Pons (tissue), 1 donor: ENCODE measurements at regions not wholly inside any gene's neighbourhood (a gene's known extent, or its start where the extent isn't known, plus 50 kb on each side); places are given as distances from the start of the nearest gene placed in this dataset.
A peak's percentile ranks its signal among the peaks of the same experiment; 100 is the strongest.

Source experiments
- DNase-seq: peaks from one replicate; pipeline ENCODE4 v3.0.0-alpha.2; 2016; ENCODE audit warnings: low spot score

- no peak for DNase-seq
These were observed 684.5 kb upstream of the ARGLU1 start for GRCh38 chr13:107252428-107252827.

GRCh38 chr13:107252021-107252420 is 684.1 kb upstream of the ARGLU1 start:
- no peak for DNase-seq

- DNase-seq = no peak
These were observed 683.4 kb upstream of the ARGLU1 start for GRCh38 chr13:107251341-107251740.

GRCh38 chr13:107250628-107251027 is 682.7 kb upstream of the ARGLU1 start:
- no peak for DNase-seq

GRCh38 chr13:107244241-107244640 is 676.3 kb upstream of the ARGLU1 start:
- DNase-seq = no peak

DNA sequence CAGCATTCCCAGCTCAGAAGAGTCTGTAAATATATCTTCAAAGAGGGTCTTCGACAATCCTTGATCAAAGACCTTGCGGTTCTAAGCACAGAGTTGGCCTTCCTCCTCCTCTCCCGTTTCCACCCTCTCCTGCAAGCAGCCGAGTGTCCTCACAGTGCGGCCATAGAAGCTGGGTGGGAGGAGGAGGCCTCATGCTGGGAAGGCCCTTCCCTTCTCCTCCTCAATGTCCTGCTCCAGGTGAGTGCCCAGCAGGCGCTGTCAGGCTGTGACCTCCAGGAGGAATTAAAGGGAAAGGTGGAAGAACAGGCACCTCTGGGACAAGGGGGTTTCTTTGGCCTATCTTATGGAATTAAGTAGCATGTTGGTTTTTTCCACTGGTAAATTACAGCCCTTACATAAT is 674.2 kb upstream of the ARGLU1 start:
- no peak for DNase-seq

DNA sequence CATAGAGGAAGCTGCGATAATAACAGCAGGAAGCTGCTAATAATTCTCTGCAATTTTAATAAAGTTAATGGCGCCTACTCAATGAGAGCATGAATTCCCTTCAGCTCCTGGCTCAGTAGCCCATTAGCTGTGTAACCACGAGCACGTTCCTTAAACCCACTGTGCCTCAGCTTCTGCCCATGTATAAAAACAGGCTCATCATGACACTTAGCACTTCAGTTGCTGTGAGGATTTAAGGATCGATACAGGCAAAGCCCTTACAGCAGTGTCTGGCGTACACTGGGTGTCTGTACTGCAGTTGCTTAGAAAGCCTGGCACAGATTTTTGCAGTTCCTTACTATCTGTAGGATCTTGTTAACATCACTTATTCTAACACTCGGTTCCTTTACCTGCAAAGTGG is 673.4 kb upstream of the ARGLU1 start:
- no peak for DNase-seq

GRCh38 chr13:107239213-107239612 is 671.3 kb upstream of the ARGLU1 start:
- DNase-seq = no peak

DNA sequence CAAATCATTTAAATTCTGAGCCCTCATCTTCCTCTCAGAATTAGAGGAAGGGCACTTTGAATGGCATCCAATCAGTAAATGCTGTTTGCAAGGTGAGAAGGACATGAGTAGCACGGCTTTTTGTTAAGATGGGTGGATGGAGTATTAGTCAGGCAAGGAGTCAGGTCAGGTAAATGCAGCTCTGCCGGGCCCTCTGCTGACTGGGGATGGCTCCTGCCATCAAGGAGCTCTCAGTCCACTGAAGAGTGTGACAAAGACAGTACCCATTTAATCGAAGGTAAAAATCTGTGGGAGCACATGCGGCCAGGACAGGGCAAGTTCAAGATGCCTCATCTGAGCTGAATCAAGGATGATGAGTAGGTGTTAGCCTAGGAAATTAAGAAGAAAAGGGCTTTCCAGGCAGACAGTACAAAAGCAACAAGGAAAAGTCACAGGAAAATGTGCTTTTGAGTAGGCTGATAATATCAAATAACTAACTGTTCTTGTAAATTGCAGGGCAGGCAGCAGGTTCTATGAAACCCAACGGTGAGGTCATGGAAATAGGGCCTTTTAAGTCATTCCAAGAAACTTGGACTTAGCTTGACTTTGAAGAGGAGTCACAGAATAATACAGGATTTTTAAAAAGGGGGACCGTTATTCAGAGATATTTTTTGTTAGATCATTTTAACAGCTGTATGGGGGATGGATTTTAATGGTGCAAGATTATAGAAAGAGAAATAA is 670.5 kb upstream of the ARGLU1 start:
- DNase-seq = no peak

DNA sequence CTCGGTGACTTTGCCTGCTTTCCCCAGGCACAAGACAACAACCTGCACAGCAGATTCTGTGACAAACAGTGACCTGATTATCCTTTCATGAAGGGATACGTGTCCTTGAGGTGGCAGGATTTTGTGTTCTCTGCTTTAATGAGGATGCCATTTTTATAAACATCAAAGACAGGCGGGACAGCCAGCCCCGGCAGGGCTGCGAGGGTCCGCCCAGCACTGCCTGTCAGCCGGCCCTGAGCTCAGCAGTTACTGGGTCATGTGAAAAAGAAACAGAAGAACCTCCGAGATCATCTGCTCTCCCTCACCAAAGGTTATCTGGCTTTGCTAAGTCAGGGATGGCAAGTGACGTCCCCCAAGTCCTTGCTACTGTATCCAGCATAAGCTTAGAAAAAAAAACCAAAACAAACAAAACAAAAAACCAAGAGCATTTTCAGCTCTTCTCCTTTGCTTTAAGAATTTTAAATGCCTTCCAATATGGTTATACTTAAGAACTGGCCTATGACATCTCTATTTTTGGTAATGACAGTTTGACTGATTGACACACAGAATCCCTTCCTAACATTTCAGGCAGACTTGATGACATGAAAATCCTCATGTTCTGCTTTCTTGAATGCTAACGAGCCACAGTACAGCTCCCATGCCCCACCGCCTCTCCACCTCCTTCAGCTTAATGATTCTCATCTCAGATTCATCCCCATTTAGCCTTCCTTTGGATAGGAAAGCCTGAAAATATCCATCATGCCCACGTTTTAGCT is 666.6 kb upstream of the ARGLU1 start:
- no peak for DNase-seq

- no peak for DNase-seq
These were observed 665.6 kb upstream of the ARGLU1 start for GRCh38 chr13:107233541-107233940.

DNA sequence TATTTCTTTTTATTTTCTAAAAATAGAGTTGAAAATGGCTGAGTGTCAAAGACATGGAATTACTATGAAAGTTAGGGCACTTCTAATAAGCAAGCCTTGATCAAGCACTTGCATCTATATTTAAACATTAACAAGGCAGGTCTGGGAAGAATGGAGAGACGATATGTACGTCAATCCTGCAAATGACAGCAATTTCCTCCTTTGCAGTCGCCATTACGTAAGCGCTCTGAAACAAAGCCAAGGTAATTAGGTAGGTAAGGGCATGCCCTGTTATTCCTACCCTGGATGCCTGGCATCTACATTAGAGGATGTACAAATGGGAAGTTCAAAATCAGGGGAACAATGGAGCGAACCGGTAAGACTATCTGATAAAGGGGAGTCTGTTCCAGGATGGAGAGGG is 664.0 kb upstream of the ARGLU1 start:
- no peak for DNase-seq

GRCh38 chr13:107223867-107224266 is 655.9 kb upstream of the ARGLU1 start:
- DNase-seq = no peak

DNA sequence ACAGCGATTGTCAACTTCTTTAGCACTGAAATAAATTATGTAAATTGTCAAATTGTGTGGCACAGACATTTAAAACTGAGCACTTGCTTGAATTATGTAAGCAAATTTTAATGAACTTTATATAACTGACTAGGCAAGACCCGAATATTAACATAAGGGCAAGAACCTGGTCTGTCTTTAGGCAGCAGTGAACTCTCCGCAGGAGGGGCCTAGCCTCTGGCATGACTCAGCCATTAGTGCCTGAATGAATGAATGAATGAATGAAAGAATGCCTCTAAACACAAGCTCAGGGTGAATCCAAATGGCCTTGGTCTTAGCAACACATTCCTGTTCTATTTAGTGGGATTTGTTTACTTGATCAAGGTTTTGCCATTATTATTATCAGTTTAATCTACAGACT is 654.7 kb upstream of the ARGLU1 start:
- no peak for DNase-seq

DNA sequence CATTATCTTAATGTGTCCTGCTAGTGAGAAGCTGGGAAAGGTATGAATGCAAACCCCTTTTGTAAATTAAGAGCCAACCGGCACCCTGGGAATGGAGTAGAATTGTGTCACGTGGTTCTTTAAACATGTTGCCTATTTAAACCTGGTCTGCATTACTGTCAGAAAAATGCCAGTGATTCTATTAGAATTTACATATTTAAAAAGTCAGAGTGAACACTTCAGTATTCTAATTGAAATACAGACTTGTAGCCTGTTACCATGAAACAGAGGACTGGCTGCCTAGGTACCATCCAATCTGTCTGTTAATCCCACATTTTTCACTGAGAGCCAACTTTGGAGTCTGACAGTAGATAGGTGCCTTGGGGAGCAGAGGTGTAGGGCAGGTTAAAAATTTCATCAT is 652.3 kb upstream of the ARGLU1 start:
- DNase-seq = no peak

- DNase-seq = no peak
These were observed 649.3 kb upstream of the ARGLU1 start for GRCh38 chr13:107217251-107217650.

- DNase-seq = no peak
These were observed 648.3 kb upstream of the ARGLU1 start for GRCh38 chr13:107216046-107216755.

GRCh38 chr13:107211073-107211472 is 643.1 kb upstream of the ARGLU1 start:
- peak; percentile 91 for DNase-seq

DNA sequence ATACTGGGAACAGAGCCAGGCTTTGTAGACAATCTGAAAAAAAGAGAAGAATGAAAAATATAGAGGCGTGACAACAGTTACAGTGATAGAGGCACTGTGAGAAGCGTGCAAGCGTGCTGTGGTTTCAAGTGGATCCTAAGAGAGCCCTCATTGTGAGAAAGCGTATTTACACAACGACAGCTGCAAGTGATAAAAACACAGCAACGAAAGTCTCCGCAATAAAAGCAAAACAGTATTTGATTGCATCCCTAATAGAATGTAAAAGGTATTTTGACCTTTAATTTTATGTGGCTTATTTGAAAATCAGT is 642.7 kb upstream of the ARGLU1 start:
- DNase-seq = peak; percentile 37

DNA sequence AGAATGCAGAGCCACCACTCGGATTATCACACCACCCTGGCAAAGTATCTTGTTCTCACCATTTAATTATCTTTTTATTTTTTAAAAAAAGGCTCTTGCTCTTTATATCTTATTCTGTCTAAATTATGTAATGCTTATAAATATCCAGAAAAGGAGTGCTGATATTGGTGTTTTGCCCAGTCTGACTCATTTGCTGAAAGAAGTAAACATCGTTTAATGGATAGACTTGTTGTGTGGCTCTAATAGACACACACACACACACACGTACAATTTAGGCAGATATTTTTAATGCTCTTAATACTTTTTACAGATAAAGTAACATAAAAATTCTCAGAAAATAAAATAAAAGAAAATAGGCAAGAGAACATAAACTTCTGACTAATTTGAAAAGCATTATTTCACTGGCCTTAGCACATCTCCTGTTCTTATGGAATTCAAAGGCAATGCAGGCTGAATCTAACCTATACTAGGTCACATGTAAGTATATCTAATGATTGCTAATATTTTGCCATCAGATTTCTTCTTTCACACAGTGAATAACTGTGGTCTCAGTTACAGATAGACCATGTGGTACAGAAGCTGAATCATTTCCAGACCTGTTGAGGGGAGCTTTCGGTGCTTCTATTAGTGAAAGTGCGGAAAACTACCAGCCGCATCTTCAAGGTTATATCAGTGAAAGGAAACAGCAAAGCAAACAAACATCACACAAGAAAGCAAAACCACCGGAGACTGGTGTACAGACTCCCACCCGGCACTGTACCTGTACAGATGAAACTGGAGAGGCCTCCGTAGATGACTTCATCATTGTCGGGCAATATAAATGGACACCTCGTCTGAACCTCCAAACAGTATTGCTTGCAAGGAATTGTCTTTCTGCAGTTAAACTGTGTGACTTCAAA is 642.1 kb upstream of the ARGLU1 start:
- DNase-seq = no peak

DNA sequence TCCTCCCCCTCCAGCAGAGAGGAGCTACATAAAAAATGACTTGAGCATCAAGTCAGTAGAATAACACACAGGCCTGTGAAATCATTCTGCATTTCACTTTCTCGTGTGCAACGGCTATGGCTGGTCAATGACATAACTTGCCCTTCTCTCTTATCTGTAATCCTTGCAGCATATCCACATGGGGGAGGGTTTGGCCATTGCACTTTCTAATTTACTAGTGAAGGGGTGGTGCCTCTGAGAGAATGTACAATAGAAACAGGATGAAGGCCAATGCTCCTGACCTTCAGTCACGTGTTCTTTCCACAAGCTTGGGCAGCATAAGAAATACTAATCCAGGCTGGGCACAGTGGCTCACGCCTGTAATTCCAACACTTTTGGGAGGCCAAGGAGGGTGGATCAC is 641.0 kb upstream of the ARGLU1 start:
- no peak for DNase-seq
